CD14-positive monocyte (primary cell): ENCODE measurements at regions not wholly inside any gene's neighbourhood (a gene's known extent, or its start where the extent isn't known, plus 50 kb on each side); places are given as distances from the start of the nearest gene placed in this dataset.

ENCODE experiments used
- DNase-seq, 3 donors: peaks; one replicate each; pipeline ENCODE4 v3.0.0-alpha.2; 2011 to 2022
- H2AFZ ChIP-seq: 2 replicates; pipeline ENCODE4 v1.6.0; 2012; ENCODE audit warnings: mild to moderate bottlenecking, low read depth, low read length, inconsistent platforms; ENCODE audit not compliant: insufficient read depth, poor library complexity, severe bottlenecking
- H3K27ac ChIP-seq, 2 donors: 1 replicate in 1 of 2; 2 replicates in 1 of 2; pipeline ENCODE4 v1.5.1; 2012 to 2013; ENCODE audit warnings: low read length in 2 of 2, control low read depth in 1 of 2, inconsistent platforms in 1 of 2, low read depth in 1 of 2, mild to moderate bottlenecking in 1 of 2
- H3K27me3 ChIP-seq, 2 donors: one replicate each; pipeline versions ENCODE4 v1.6.0 to v1.6.1; 2011 to 2013; ENCODE audit warnings: low read length in 2 of 2; ENCODE audit not compliant: control insufficient read depth in 2 of 2, insufficient read depth in 2 of 2
- H3K36me3 ChIP-seq, 2 donors: replicated peaks in 1 of 2; 1 replicate in 1 of 2; 2 replicates in 1 of 2; pipeline versions ENCODE4 v1.5.1 to v1.6.1; 2012 to 2013; ENCODE audit warnings: low read length in 2 of 2, control low read depth in 1 of 2, inconsistent platforms in 1 of 2, mild to moderate bottlenecking in 1 of 2; ENCODE audit not compliant: insufficient read depth in 2 of 2, control insufficient read depth in 1 of 2
- H3K4me1 ChIP-seq, 2 donors: 1 replicate in 1 of 2; 2 replicates in 1 of 2; pipeline versions ENCODE4 v1.5.1 to v1.6.1; 2012 to 2013; ENCODE audit warnings: low read length in 2 of 2, control low read depth in 1 of 2, inconsistent platforms in 1 of 2, mild to moderate bottlenecking in 1 of 2, moderate library complexity in 1 of 2; ENCODE audit not compliant: insufficient read depth in 2 of 2, control insufficient read depth in 1 of 2
- H3K4me2 ChIP-seq: replicated peaks from 2 replicates; pipeline ENCODE3; 2012; ENCODE audit warnings: low read length, moderate library complexity, mild to moderate bottlenecking; ENCODE audit not compliant: poor library complexity, severe bottlenecking; ENCODE audit errors: extremely low read depth
- H3K4me3 ChIP-seq, 3 experiments: fragments of 200-600 bp in 1 of 3; sonication (generic) in 1 of 3; replicated peaks in 1 of 3; 1 replicate in 2 of 3; 2 replicates in 1 of 3; pipeline ENCODE4 v1.5.1; 2011 to 2013; ENCODE audit warnings: low read length in 3 of 3, mild to moderate bottlenecking in 3 of 3, control low read depth in 2 of 3, low read depth in 2 of 3, inconsistent platforms in 1 of 3, moderate library complexity in 1 of 3
- H3K79me2 ChIP-seq: 2 replicates; pipeline ENCODE4 v1.6.0; 2012; ENCODE audit warnings: mild to moderate bottlenecking, control low read depth, inconsistent platforms, low read length, moderate library complexity; ENCODE audit not compliant: insufficient read depth
- H3K9ac ChIP-seq: 2 replicates; pipeline ENCODE4 v1.6.0; 2017; ENCODE audit warnings: low read length, mild to moderate bottlenecking; ENCODE audit not compliant: insufficient read depth, poor library complexity, severe bottlenecking
- H3K9me3 ChIP-seq, 2 donors: replicated peaks in 1 of 2; 1 replicate in 1 of 2; 2 replicates in 1 of 2; pipeline versions ENCODE4 v1.5.1 to v1.6.1; 2012 to 2013; ENCODE audit warnings: low read length in 2 of 2, control low read depth in 1 of 2; ENCODE audit not compliant: control insufficient read depth in 1 of 2, insufficient read depth in 1 of 2
- H4K20me1 ChIP-seq: 2 replicates; pipeline ENCODE4 v1.6.0; 2012; ENCODE audit warnings: mild to moderate bottlenecking, low read length, control low read depth, moderate library complexity; ENCODE audit not compliant: insufficient read depth
- H3K27ac Mint-ChIP-seq, 7 donors: one replicate each; pipeline ENCODE4 v1.8.0; 2020; ENCODE audit warnings: mild to moderate bottlenecking in 7 of 7, mixed read lengths in 7 of 7, moderate library complexity in 6 of 7, inconsistent platforms in 2 of 7
- H3K27me3 Mint-ChIP-seq, 3 donors: one replicate each; pipeline ENCODE4 v1.8.0; 2021 to 2022; ENCODE audit warnings: low read depth in 3 of 3, mild to moderate bottlenecking in 3 of 3, mixed read lengths in 3 of 3, moderate library complexity in 3 of 3, inconsistent platforms in 1 of 3
- H3K36me3 Mint-ChIP-seq, 2 donors: one replicate each; pipeline ENCODE4 v1.8.0; 2020; ENCODE audit warnings: mixed read lengths in 2 of 2, inconsistent platforms in 1 of 2, mild to moderate bottlenecking in 1 of 2
- H3K4me1 Mint-ChIP-seq: one replicate; pipeline ENCODE4 v1.8.0; 2020; ENCODE audit warnings: mild to moderate bottlenecking, mixed read lengths
- H3K4me3 Mint-ChIP-seq, 2 donors: one replicate each; pipeline ENCODE4 v1.8.0; 2020; ENCODE audit warnings: mild to moderate bottlenecking in 2 of 2, mixed read lengths in 2 of 2, moderate library complexity in 1 of 2
- H3K9me3 Mint-ChIP-seq, 7 donors: one replicate each; pipeline ENCODE4 v1.8.0; 2020 to 2022; ENCODE audit warnings: mixed read lengths in 7 of 7, mild to moderate bottlenecking in 6 of 7, moderate library complexity in 6 of 7, inconsistent platforms in 2 of 7
- WGBS: methylation state at CpG from one replicate; pipeline ENCODE4 v1.1.5; 2013; ENCODE audit warnings: missing lambda C conversion rate; ENCODE audit not compliant: insufficient coverage; 5-methylcytosine and 5-hydroxymethylcytosine counted together
- intact Hi-C, 2 donors: fragments of 100-400 bp; cut with micrococcal nuclease; formaldehyde crosslinking; loops; one replicate each; pipeline versions ENCODE4 v1.15.0 to v1.15.1; 2023
- TF ChIP-seq, protein P1 (sequence below): fragments of 200-600 bp; IDR thresholded peaks from one replicate; pipeline ENCODE4 v1.8.0; 2022; ENCODE audit warnings: antibody characterized with exemption, mild to moderate bottlenecking

DNA sequence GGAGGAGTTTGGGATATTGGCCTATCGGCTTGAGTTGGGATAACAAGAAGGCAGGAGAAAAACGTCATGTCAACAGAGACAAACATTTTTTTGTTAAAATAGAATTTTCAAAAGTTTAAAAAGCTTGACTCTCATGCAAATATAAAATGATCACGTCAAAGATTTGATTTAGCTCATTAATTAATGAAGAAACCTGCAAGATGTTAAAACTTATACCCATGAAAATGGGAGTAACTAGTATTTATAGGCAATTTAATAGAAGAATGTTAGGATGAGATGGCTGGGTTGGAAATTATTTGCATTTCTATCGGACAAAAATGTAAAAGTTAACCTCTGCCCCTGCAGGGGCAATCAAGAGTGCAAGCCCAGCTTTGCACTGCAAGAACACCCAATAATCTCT, 184.6 kb upstream of the BCOR start:
- H3K27ac ChIP-seq = no peak overlapping the region
- Mint-ChIP-seq H3K27ac (no peak overlapping the region), H3K4me3 (no peak overlapping the region), H3K27me3 (peaks cover 1 to 7% (median 3%) of the 10 kb centered on the region in 3 donors), H3K36me3 (peaks cover 3 to 4% of the 10 kb centered on the region in 2 donors), H3K9me3 (peaks cover 0 to 23% (median 8%) of the 10 kb centered on the region in 7 donors), H3K4me1 (peaks cover 12% of the 10 kb centered on the region)
- no peaks in the 10 kb centered on the region for H3K79me2 ChIP-seq
- no CpG with 5 or more reads among the region's 4 CpGs for WGBS
- no peak for DNase-seq
- no peaks in the 10 kb centered on the region for H3K36me3 ChIP-seq
- H3K27me3 ChIP-seq = no peaks in the 10 kb centered on the region
- H3K4me1 ChIP-seq = peaks cover 9 to 12% of the 10 kb centered on the region in 2 donors
- H3K9me3 ChIP-seq = peaks cover 0 to 11% of the 10 kb centered on the region in 2 donors
- intact Hi-C loops = no loop called here
- no peak overlapping the region for H2AFZ ChIP-seq
- TF ChIP-seq, protein P1, sequence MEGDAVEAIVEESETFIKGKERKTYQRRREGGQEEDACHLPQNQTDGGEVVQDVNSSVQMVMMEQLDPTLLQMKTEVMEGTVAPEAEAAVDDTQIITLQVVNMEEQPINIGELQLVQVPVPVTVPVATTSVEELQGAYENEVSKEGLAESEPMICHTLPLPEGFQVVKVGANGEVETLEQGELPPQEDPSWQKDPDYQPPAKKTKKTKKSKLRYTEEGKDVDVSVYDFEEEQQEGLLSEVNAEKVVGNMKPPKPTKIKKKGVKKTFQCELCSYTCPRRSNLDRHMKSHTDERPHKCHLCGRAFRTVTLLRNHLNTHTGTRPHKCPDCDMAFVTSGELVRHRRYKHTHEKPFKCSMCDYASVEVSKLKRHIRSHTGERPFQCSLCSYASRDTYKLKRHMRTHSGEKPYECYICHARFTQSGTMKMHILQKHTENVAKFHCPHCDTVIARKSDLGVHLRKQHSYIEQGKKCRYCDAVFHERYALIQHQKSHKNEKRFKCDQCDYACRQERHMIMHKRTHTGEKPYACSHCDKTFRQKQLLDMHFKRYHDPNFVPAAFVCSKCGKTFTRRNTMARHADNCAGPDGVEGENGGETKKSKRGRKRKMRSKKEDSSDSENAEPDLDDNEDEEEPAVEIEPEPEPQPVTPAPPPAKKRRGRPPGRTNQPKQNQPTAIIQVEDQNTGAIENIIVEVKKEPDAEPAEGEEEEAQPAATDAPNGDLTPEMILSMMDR = no peak
- H3K4me3 ChIP-seq = no peak overlapping the region
- H3K9ac ChIP-seq = no peak overlapping the region
- H3K4me2 ChIP-seq = no peak overlapping the region
- H4K20me1 ChIP-seq = no peaks in the 10 kb centered on the region

DNA sequence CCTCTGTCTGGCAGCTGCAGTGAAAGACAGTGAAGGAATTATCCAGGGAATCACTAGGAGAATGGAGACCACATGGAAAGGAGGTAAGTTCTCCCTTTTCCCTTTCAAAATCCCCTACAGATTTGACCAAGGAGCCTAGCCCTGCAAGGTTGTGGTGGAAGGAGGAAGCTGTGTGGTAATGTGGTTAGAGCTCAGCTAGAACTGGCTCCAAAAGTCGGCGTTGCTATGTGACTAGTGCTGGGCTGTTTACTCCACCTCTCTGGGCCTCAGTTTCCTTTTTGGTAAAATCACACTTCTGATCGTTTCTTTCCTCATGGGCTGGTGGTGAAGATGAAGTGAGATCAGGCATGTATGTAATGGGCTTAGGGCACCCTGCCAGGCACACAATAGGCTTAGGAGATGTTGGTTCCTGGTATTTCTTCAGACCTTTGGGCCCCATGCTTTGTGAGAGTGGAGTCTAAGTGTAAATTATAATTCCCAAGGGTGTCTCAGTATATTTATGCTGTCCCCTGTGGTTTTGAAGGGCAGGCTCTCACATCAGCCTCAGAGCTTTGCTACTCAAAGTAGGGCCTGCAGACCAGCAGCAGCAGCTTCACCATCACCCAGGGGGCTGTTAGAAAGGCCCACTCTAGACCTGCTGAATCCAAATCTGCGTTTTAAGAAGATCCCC, 183.7 kb upstream of the BCOR start:
- intact Hi-C loops = no loop called here
- TF ChIP-seq, protein P1 = no peak

More for the DNA sequence above, 183.7 kb upstream of the BCOR start:
- Mint-ChIP-seq H3K4me3 (no peak overlapping the region), H3K4me1 (peaks cover 12% of the 10 kb centered on the region), H3K27me3 (peaks cover 1 to 7% (median 3%) of the 10 kb centered on the region in 3 donors), H3K9me3 (peaks cover 0 to 23% (median 7%) of the 10 kb centered on the region in 7 donors), H3K27ac (no peak overlapping the region), H3K36me3 (peaks cover 3 to 4% of the 10 kb centered on the region in 2 donors)
- Histone ChIP-seq H3K36me3 (no peaks in the 10 kb centered on the region), H3K4me1 (peaks cover 9 to 12% of the 10 kb centered on the region in 2 donors), H3K9me3 (peaks cover 0 to 11% of the 10 kb centered on the region in 2 donors), H3K79me2 (no peaks in the 10 kb centered on the region), H3K9ac (no peak overlapping the region), H3K27me3 (no peaks in the 10 kb centered on the region), H4K20me1 (no peaks in the 10 kb centered on the region), H3K4me2 (no peak overlapping the region), H3K27ac (no peak overlapping the region), H2AFZ (no peak overlapping the region), H3K4me3 (no peak overlapping the region)
- 0% methylated on average over 1 of the region's 4 CpGs for WGBS
- DNase-seq = peak in 2 of 3 donors; percentile 35 to 55
